GM12872 (cell line): ENCODE measurements at regions not wholly inside any gene's neighbourhood (a gene's known extent, or its start where the extent isn't known, plus 50 kb on each side); places are given as distances from the start of the nearest gene placed in this dataset.

ENCODE experiments used
- CTCF ChIP-seq: IDR thresholded peaks from 3 replicates; pipeline ENCODE4 v1.5.1; 2011; ENCODE audit warnings: low read depth, mild to moderate bottlenecking, low read length, moderate library complexity; ENCODE audit not compliant: insufficient read depth

DNA sequence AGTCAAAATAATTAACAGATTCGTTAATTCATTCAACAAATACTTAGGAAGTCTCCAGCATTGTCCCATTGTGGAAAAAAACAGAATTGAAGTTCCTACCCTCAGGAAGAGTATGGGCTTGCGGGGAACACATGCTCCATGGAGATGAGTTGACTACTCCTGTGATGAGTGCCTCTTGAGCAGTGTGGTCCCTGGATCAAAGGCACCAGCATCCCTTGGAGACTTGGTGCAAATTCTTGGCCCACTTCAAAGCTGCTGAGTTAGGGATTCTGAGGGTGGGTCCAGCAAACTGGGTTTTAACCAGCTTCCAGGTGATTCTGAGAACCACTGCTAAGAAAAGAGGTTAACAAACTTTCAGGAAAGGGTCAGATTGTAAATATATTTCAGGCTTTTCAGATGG, 361.6 kb downstream of the MYCN start:
- TF ChIP-seq CTCF, result no peak

- no peak for TF ChIP-seq CTCF
Observed at GRCh38 chr2:16298866-16299265, 358.5 kb downstream of the MYCN start.

- TF ChIP-seq CTCF, result no peak
Observed at GRCh38 chr2:16296331-16297250, 356.2 kb downstream of the MYCN start.

DNA sequence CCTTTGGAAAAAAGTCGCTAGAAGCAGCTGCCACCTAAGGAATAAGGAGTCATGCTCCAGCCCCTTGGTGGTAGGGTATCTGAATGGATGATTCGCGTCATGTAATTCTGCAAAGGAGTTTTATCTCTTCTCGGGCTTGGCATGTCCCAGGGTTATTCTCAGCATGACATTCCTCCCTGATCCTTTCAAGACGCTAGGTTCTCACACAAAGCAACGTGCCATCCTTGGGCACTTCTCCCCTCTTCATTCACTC, 355.6 kb downstream of the MYCN start:
- TF ChIP-seq CTCF, result no peak

DNA sequence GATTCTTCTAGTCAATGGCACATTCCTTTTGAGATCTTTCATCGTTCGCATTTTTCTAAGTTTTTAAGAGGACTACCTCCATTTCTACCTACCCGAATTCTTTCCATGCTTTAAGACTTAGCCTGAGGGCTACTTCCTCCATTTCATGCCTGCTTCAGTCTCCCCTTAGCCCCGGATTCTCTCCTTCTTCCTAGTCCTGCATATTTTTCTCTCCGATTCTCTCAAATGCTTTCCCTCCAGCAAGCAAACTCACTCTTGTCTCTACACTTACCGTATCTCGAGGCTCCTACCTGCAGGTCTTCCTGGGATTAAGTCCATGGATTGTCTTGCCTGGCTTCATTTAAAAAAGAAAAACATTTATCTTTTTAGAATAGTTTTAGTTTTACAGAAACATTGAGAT, 354.4 kb downstream of the MYCN start:
- TF ChIP-seq CTCF, result no peak

DNA sequence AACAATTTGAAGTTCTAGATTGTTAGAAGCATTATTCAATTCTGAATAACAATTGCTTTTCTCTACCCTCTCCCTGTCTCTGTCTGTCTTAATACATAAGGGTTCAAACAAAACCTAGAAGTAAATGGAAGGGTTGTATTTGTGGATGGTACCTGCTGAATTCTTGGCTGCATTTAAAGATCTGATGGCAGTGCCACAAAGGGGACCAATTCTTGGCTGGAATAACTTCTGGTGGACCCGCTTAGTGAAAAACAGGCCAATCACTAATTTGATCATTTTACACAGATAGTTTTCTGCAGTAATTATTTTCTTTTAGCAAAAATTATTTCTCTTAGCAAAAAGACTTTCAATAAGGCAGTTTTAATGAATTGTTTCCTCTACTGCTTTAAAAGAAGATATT, 353.5 kb downstream of the MYCN start:
- TF ChIP-seq CTCF, result no peak

DNA sequence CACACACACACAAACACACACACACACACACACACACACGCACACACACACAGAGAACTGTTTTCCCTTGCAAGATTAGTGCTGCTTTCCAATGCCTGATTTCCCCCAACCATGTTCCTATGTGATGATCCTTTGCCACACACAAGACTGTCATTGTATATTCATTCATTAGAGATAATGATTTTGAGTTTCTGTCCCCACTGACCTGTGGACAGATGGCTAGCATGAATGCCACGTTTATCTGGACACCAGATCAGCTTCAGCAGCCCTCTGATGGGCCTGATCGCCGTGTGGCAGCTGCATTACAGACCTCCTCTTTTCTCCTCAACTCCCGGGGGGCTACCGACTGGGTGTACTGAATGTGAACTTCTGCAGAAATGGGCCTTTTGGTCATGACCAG, 353.0 kb downstream of the MYCN start:
- TF ChIP-seq CTCF, result no peak
